B cell (primary cell): ENCODE measurements at regions not wholly inside any gene's neighbourhood (a gene's known extent, or its start where the extent isn't known, plus 50 kb on each side); places are given as distances from the start of the nearest gene placed in this dataset.

Experiments
- EZH2 ChIP-seq: IDR thresholded peaks from 2 replicates; pipeline ENCODE4 v1.6.1; 2012; ENCODE audit warnings: borderline replicate concordance, low read depth, mild to moderate bottlenecking, moderate library complexity, low read length; ENCODE audit not compliant: insufficient read depth, poor library complexity, severe bottlenecking
- TF ChIP-seq, protein P1 (sequence below): fragments of 200-600 bp; IDR thresholded peaks from one replicate; pipeline ENCODE4 v1.8.0; 2022; ENCODE audit warnings: antibody characterized with exemption, mild to moderate bottlenecking

DNA sequence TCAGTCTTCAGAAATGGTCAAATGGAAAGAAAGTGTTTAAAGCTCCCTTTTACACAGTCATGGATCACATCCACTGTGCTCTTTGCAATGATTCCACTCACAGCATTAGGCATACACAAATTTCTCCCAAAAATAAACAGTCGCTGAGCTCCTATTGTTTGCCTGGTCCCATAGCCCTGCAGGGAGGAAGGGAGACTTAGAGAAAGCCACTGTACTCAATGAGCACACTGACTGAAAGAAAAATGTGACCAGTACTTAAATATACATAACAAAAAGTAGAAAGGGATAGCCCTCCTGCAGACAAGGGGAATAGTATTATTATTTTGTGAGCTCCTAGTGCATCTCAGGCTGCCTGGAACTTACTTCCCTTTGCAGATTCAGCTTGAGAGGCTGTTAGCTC is 853.2 kb downstream of the GRID1 start:
- TF ChIP-seq, protein P1, sequence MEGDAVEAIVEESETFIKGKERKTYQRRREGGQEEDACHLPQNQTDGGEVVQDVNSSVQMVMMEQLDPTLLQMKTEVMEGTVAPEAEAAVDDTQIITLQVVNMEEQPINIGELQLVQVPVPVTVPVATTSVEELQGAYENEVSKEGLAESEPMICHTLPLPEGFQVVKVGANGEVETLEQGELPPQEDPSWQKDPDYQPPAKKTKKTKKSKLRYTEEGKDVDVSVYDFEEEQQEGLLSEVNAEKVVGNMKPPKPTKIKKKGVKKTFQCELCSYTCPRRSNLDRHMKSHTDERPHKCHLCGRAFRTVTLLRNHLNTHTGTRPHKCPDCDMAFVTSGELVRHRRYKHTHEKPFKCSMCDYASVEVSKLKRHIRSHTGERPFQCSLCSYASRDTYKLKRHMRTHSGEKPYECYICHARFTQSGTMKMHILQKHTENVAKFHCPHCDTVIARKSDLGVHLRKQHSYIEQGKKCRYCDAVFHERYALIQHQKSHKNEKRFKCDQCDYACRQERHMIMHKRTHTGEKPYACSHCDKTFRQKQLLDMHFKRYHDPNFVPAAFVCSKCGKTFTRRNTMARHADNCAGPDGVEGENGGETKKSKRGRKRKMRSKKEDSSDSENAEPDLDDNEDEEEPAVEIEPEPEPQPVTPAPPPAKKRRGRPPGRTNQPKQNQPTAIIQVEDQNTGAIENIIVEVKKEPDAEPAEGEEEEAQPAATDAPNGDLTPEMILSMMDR, result no peak
- no peak for TF ChIP-seq EZH2
